Stomach smooth muscle (tissue), 2 donors: ENCODE measurements at regions not wholly inside any gene's neighbourhood (a gene's known extent, or its start where the extent isn't known, plus 50 kb on each side); places are given as distances from the start of the nearest gene placed in this dataset.
A peak's percentile ranks its signal among the peaks of the same experiment; 100 is the strongest.

Experiments
- H3K27ac ChIP-seq: one replicate; pipeline ENCODE4 v1.7.0; 2013; ENCODE audit warnings: mild to moderate bottlenecking, low read length, inconsistent platforms
- H3K27me3 ChIP-seq, 2 donors: one replicate each; pipeline ENCODE4 v1.7.0; 2013; ENCODE audit warnings: low read length in 2 of 2; ENCODE audit not compliant: insufficient read depth in 2 of 2, control insufficient read depth in 1 of 2
- H3K36me3 ChIP-seq, 2 donors: one replicate each; pipeline ENCODE4 v1.7.0; 2013; ENCODE audit warnings: low read length in 2 of 2; ENCODE audit not compliant: control insufficient read depth in 2 of 2, insufficient read depth in 2 of 2
- H3K4me1 ChIP-seq: one replicate; pipeline ENCODE4 v1.7.0; 2013; ENCODE audit warnings: low read length; ENCODE audit not compliant: control insufficient read depth, insufficient read depth
- H3K4me3 ChIP-seq, 2 donors: one replicate each; pipeline ENCODE4 v1.7.0; 2013; ENCODE audit warnings: low read length in 2 of 2
- H3K9ac ChIP-seq, 2 donors: one replicate each; pipeline ENCODE4 v1.7.0; 2013; ENCODE audit warnings: low read length in 2 of 2, mild to moderate bottlenecking in 1 of 2
- H3K9me3 ChIP-seq, 2 donors: one replicate each; pipeline ENCODE4 v1.7.0; 2013; ENCODE audit warnings: low read length in 2 of 2; ENCODE audit not compliant: control insufficient read depth in 2 of 2
- donor health status: healthy.
- donor health status: Pancreatic carcinoma.

DNA sequence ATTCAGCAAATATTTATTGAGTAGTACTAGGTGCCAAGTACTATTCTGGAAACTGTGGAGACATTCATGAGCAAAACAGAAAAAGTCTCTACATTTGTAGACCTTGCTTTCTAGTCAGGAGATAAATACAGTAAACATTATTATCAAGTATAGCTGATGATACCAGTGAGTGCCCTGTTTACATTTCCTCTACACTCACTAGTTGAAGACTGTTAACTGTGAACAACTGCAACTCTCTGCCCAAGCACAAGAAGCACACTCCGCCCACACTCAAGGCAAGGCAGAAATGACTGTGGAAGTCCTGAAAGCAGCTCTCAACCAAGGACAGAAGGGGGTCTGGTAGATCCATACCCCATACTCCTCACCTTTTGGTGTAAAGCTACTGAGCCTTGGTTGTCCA is 837.0 kb downstream of the DIAPH3 start:
- H3K4me3 ChIP-seq: no peak overlapping the region
- H3K9ac ChIP-seq: no peak overlapping the region
- no peak overlapping the region for H3K27ac ChIP-seq
- H3K4me1 ChIP-seq: no peaks in the 10 kb centered on the region
- no peaks in the 10 kb centered on the region for H3K36me3 ChIP-seq
- no peaks in the 10 kb centered on the region for H3K27me3 ChIP-seq
- no peaks in the 10 kb centered on the region for H3K9me3 ChIP-seq

DNA sequence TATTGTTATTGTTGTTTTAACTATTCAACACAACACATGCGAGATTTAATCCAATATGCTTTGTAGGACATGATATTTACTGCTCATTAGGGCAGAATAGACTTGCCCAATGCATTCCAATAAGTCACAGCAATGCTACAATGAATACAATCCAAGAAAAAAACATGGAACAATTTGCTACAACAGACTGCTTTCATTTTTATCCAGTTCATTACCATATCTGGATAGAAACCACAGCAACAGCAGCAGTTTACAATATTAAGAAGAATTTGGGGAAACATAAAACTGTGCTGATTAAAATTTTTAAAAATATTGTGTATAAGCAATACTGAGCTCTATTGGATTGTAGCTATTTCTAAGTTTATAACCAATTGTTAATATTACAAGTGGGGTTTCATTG is 833.0 kb downstream of the DIAPH3 start:
- no peaks in the 10 kb centered on the region for H3K4me1 ChIP-seq
- H3K27ac ChIP-seq: no peak overlapping the region
- no peaks in the 10 kb centered on the region for H3K9me3 ChIP-seq
- no peaks in the 10 kb centered on the region for H3K36me3 ChIP-seq
- H3K4me3 ChIP-seq: no peak overlapping the region
- H3K27me3 ChIP-seq: no peaks in the 10 kb centered on the region
- H3K9ac ChIP-seq: no peak overlapping the region

DNA sequence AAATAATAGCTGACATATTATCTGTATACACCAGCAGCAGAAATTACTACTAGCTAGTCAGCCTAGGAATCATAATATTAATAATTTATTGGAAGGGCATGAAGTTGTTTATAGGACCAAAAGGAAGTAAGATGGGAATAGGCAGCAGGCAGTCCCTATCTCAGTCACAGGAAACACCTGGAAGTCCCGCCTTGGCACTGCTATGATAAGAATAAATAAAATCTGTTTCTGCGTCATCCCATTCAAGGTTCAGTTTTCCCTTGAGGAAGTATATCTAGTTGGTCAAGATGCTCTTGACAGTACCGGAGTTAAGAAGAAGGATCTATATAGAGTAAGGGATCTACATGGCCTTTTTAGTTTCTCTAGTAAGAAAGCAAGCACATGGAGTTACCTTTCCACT is 830.8 kb downstream of the DIAPH3 start:
- H3K4me3 ChIP-seq: no peak overlapping the region
- no peaks in the 10 kb centered on the region for H3K36me3 ChIP-seq
- no peak overlapping the region for H3K9ac ChIP-seq
- H3K27me3 ChIP-seq: no peaks in the 10 kb centered on the region
- no peaks in the 10 kb centered on the region for H3K9me3 ChIP-seq
- no peaks in the 10 kb centered on the region for H3K4me1 ChIP-seq
- no peak overlapping the region for H3K27ac ChIP-seq

DNA sequence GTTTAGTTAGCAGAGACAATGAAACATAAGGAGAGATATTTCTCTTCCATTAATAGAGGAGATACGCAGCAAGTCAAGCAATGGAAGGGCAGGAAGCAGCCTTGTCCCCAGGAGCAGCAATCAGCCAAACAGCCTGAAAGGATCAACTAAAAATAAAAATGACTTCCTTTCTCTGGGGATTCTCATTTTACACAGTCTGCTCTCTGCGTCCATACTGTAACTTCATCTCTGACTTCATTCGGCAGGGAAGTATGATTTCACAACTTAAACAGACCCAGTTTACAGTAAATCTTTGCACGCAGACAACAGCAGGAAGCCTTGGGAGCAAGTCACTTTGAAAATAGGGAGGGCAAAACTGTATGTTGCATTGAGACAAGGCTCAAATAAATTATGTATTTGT is 826.7 kb downstream of the DIAPH3 start:
- H3K9ac ChIP-seq: no peak overlapping the region
- no peak overlapping the region for H3K27ac ChIP-seq

DNA sequence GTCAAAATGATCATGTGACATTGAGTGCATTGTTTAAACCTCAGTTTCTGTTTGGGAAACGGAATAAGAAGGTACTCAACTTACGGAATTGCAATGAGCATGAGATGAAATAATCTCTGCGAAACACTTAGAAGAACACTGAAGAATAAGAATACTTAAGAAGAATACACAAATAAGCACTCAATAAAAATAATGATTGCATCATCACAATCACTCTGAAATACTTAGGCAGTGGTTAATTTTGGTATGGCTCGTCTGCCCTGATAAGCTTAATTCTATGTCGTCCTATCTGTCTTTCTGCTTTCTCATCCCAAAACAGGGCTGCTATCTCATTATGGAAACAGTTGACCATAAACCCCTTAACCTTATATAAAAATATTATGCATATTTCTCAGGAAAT is 823.6 kb downstream of the DIAPH3 start:
- Histone ChIP-seq H3K27ac (no peak overlapping the region), H3K4me1 (peaks cover 4% of the 10 kb centered on the region), H3K36me3 (no peaks in the 10 kb centered on the region), H3K9ac (no peak overlapping the region), H3K4me3 (no peak overlapping the region), H3K9me3 (no peaks in the 10 kb centered on the region), H3K27me3 (no peaks in the 10 kb centered on the region)

More for the DNA sequence above, 826.7 kb downstream of the DIAPH3 start:
- H3K9me3 ChIP-seq: no peaks in the 10 kb centered on the region
- H3K36me3 ChIP-seq: no peaks in the 10 kb centered on the region
- no peaks in the 10 kb centered on the region for H3K4me1 ChIP-seq
- no peak overlapping the region for H3K4me3 ChIP-seq
- H3K27me3 ChIP-seq: no peaks in the 10 kb centered on the region

DNA sequence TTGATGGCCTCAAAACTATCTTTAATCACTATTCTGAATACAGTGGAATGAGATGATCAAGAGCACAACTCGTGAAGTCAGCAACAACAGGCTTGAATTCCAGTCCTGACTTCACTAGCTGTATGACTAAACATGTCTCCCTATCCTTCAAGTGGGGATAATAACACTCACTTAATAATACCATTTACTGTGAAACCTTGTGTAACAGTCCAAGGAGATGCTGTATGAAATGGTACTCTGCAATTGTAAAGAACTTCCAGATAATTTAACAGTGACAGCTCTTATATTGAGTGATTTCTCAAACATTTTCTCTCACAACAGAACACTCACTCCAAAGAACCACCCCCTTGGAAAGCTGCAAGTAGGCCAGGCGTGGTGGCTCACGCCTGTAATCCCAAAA is 823.1 kb downstream of the DIAPH3 start:
- no peak overlapping the region for H3K27ac ChIP-seq
- no peak overlapping the region for H3K4me3 ChIP-seq
- no peak overlapping the region for H3K9ac ChIP-seq
- no peaks in the 10 kb centered on the region for H3K9me3 ChIP-seq
- H3K27me3 ChIP-seq: no peaks in the 10 kb centered on the region
- H3K36me3 ChIP-seq: no peaks in the 10 kb centered on the region
- H3K4me1 ChIP-seq: peaks cover 8% of the 10 kb centered on the region

DNA sequence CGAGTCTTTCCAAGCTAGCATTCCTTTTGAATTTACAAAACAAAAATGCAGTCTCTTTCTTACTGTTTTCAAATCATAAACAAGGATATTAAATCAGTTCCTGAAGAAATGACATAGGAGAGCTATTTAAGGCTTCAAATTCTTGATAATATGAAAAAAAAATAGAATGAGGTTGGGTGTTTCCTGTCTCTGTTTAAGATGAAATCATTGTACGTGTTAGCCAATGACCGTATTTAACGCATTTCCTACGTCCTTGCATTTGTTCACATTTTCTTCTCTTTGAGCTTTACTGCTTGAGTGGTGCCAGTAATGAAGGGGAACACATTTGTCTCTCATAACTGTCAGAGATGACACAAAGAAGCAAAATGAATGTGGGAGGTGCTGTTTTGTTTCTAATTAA is 821.3 kb downstream of the DIAPH3 start:
- Histone ChIP-seq H3K4me3 (no peak overlapping the region), H3K27me3 (no peaks in the 10 kb centered on the region), H3K27ac (no peak overlapping the region), H3K4me1 (peaks cover 9% of the 10 kb centered on the region), H3K9me3 (no peaks in the 10 kb centered on the region), H3K9ac (no peak overlapping the region), H3K36me3 (no peaks in the 10 kb centered on the region)

DNA sequence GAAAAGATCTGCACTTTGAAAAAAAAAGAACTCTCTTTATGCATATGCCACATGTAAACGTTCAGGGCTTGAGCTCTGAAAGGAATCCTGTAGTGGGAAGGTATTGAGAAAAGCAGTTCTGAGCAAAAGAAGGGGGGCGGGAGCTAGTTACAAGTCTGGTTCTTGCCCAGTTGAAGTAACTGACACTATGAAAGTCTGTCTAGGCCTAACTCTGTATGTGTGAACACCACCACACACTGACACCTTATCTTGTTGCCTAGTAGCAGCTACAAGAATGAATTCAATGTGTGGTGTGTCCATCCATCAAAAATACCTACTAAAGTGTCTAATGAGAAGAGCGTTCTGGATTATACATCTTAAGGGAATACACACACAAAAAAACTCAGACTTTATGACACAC is 820.6 kb downstream of the DIAPH3 start:
- H3K4me1 ChIP-seq: peaks cover 9% of the 10 kb centered on the region
- no peaks in the 10 kb centered on the region for H3K27me3 ChIP-seq
- no peak overlapping the region for H3K4me3 ChIP-seq
- H3K27ac ChIP-seq: no peak overlapping the region
- no peak overlapping the region for H3K9ac ChIP-seq
- H3K36me3 ChIP-seq: no peaks in the 10 kb centered on the region
- H3K9me3 ChIP-seq: no peaks in the 10 kb centered on the region

DNA sequence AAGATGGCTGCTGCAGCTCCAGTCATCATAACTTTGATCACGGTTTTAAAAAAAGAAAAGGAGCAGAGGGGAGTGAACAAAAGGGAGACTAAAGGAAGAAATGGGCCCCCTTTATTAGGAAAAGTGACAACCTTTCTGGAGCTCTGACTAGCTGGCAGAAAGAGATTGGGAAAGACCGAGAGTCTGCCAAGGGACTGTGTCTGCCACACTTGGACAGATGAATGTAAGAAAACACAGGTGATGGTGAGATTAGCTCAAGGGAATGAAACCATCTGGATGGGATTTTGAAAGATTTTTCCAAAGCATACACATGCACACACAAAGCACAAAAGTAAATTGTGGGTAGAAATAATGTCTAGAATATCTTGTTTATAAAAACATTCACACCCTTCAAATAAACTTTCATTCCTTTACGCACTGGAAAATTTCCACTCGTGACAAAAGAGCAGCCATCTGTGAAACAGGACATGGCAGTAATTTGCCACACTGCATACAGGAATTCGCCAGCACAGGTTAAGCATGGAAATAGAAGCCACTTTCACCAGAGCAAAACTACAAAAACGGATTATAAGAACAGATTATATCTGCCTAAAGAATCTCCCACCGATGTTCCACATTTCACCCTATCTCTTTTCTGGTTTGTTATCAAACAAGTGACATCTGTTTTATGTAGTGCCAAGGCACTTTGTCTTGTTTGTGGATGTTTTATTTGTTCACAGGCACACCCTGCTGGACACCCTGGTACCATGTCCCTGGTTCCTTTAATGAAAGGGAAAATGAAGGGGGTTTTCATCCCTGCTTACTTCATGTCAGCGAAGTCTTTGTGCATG is 819.5 kb downstream of the DIAPH3 start:
- H3K36me3 ChIP-seq: no peaks in the 10 kb centered on the region
- H3K4me1 ChIP-seq: peaks cover 9% of the 10 kb centered on the region
- H3K9me3 ChIP-seq: no peaks in the 10 kb centered on the region
- H3K27me3 ChIP-seq: no peaks in the 10 kb centered on the region
- H3K27ac ChIP-seq: peak overlapping the region; percentile 76
- H3K9ac ChIP-seq: no peak overlapping the region
- no peak overlapping the region for H3K4me3 ChIP-seq

DNA sequence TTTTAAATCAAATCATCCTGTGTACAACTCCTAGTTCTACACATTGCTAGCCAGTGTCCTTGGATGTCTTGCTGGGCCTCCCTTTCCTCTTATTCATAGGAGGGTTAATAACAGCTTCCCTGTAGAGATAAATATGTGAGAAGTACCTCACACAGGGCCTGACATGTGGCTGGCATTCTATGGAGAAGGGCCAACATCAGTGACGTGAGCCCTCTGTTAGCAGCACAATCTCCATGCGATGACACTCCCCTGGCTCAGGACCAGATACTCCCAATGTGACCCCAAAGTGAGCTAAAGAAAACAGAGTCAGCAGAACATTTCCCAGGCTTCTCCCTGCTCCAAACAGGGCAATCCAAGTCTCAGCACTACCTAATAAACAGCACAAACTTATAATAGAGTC is 818.4 kb downstream of the DIAPH3 start:
- no peaks in the 10 kb centered on the region for H3K36me3 ChIP-seq
- H3K4me1 ChIP-seq: peaks cover 9% of the 10 kb centered on the region
- no peaks in the 10 kb centered on the region for H3K27me3 ChIP-seq
- no peak overlapping the region for H3K4me3 ChIP-seq
- H3K27ac ChIP-seq: peak overlapping the region; percentile 76
- no peaks in the 10 kb centered on the region for H3K9me3 ChIP-seq
- no peak overlapping the region for H3K9ac ChIP-seq

DNA sequence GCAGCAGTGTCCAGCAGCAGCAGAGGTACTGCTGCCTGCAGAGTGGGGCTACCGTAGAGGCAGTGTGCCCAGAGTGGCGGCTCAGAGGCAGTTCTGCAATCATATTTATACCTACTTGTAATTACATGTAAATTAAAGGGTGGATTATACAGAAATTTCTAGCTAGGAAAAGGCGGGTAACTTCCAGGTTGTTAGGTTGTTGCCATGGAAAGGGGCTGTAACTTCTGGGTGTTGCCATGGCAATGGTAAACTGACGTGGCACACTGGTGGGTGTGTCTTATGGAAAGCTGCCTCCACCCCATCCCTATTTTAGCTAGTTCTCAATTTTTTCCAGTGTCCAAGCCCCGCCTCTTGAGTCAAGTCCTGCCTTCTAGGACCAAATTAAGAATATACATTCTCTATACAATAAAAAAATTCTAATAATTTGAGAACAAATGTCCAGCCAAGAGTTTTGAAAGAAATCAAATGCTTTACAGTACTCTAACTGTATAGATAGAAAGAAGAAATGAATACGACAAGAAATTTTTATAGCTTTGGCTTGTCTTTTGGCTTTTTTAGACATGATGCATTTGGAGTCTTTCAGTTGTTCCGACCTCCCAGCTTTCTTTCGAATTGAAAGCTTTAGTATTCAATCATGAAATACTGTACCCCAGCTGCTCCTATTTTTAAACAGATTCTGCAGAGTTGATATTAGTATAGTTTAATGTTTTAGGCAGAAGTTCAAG is 816.6 kb downstream of the DIAPH3 start:
- H3K4me3 ChIP-seq: peak overlapping the region in 1 of 2 donors; percentile 9
- no peaks in the 10 kb centered on the region for H3K27me3 ChIP-seq
- peak overlapping the region; percentile 76 for H3K27ac ChIP-seq
- H3K36me3 ChIP-seq: no peaks in the 10 kb centered on the region
- H3K9ac ChIP-seq: no peak overlapping the region
- H3K9me3 ChIP-seq: no peaks in the 10 kb centered on the region
- H3K4me1 ChIP-seq: peaks cover 9% of the 10 kb centered on the region
